HG03342 (cell line): ENCODE measurements at regions not wholly inside any gene's neighbourhood (a gene's known extent, or its start where the extent isn't known, plus 50 kb on each side); places are given as distances from the start of the nearest gene placed in this dataset.

ENCODE experiments used
- ATAC-seq: cut with Tn5 transposase; IDR thresholded peaks from one replicate; pipeline ENCODE4 v1.9.1; 2021; ENCODE audit warnings: mild to moderate bottlenecking, moderate library complexity; ENCODE audit not compliant: unreplicated experiment

GRCh38 chr5:56337715-56338319 lies 104.7 kb upstream of the ANKRD55 start:
- no peak for ATAC-seq

- no peak for ATAC-seq
Measured at GRCh38 chr5:56335212-56335611, 102.1 kb upstream of the ANKRD55 start.

- no peak for ATAC-seq
Measured at GRCh38 chr5:56330806-56331205, 97.7 kb upstream of the ANKRD55 start.

GRCh38 chr5:56330167-56330566 lies 97.0 kb upstream of the ANKRD55 start:
- no peak for ATAC-seq

GRCh38 chr5:56329652-56330051 lies 96.5 kb upstream of the ANKRD55 start:
- ATAC-seq, result peak; percentile 52

GRCh38 chr5:56328753-56329560 lies 95.8 kb upstream of the ANKRD55 start:
- ATAC-seq, result peak; percentile 62

GRCh38 chr5:56327809-56328208 lies 94.7 kb upstream of the ANKRD55 start:
- peak; percentile 51 for ATAC-seq

- ATAC-seq, result no peak
Measured at GRCh38 chr5:56326770-56327169, 93.6 kb upstream of the ANKRD55 start.

- ATAC-seq, result no peak
Measured at GRCh38 chr5:56326116-56326515, 93.0 kb upstream of the ANKRD55 start.

GRCh38 chr5:56325039-56325438 lies 91.9 kb upstream of the ANKRD55 start:
- ATAC-seq, result no peak

GRCh38 chr5:56323505-56323904 lies 90.4 kb upstream of the ANKRD55 start:
- ATAC-seq, result no peak

GRCh38 chr5:56322592-56322991 lies 89.5 kb upstream of the ANKRD55 start:
- ATAC-seq, result no peak

- no peak for ATAC-seq
Measured at GRCh38 chr5:56321236-56321881, 88.2 kb upstream of the ANKRD55 start.

- ATAC-seq, result no peak
Measured at GRCh38 chr5:56320686-56321085, 87.6 kb upstream of the ANKRD55 start.

- no peak for ATAC-seq
Measured at GRCh38 chr5:56319526-56320181, 86.5 kb upstream of the ANKRD55 start.

- peak; percentile 62 for ATAC-seq
Measured at GRCh38 chr5:56317923-56318561, 84.9 kb upstream of the ANKRD55 start.

- ATAC-seq, result no peak
Measured at GRCh38 chr5:56316299-56316994, 83.3 kb upstream of the ANKRD55 start.

GRCh38 chr5:56314529-56314928 lies 81.4 kb upstream of the ANKRD55 start:
- ATAC-seq, result no peak

- no peak for ATAC-seq
Measured at GRCh38 chr5:56313596-56313995, 80.5 kb upstream of the ANKRD55 start.

GRCh38 chr5:56313004-56313531 lies 79.9 kb upstream of the ANKRD55 start:
- ATAC-seq, result no peak
